K562 (cell line): ENCODE measurements at regions not wholly inside any gene's neighbourhood (a gene's known extent, or its start where the extent isn't known, plus 50 kb on each side); places are given as distances from the start of the nearest gene placed in this dataset.

Experiments used
- CEBPB ChIP-seq: fragments of 450-650 bp; IDR thresholded peaks from 2 replicates; pipeline ENCODE4 v1.6.1; 2016; ENCODE audit warnings: missing genetic modification characterization, missing compliant biosample characterization
- POLR2A ChIP-seq: fragments of 450-650 bp; conservative IDR thresholded peaks from 2 replicates; pipeline ENCODE4 v1.6.1; 2016
- RFX5 ChIP-seq: IDR thresholded peaks from 2 replicates; pipeline ENCODE4 v1.6.1; 2011; ENCODE audit warnings: low read depth, mild to moderate bottlenecking, improper control_type of control experiment, low read length
- ZKSCAN1 ChIP-seq: fragments of 150-350 bp; IDR thresholded peaks from 2 replicates; pipeline ENCODE4 v1.6.1; 2016; ENCODE audit warnings: low read depth, low read length
- ZNF232 ChIP-seq: sonication (generic); formaldehyde crosslinking; IDR thresholded peaks from 2 replicates; pipeline ENCODE4 v1.8.0; 2022; ENCODE audit warnings: mild to moderate bottlenecking, missing genetic modification reagents
- TF ChIP-seq, protein P1 (sequence below), 3 experiments: IDR thresholded peaks in 2 of 3; conservative IDR thresholded peaks in 1 of 3; 2 replicates each; pipeline ENCODE4 v1.5.1; 2011 to 2012; ENCODE audit warnings: low read length in 3 of 3, mild to moderate bottlenecking in 3 of 3, control low read depth in 2 of 3, improper control_type of control experiment in 1 of 3, inconsistent platforms in 1 of 3, low read depth in 1 of 3, mixed read lengths in 1 of 3, moderate library complexity in 1 of 3; ENCODE audit not compliant: insufficient read depth in 2 of 3
- TF ChIP-seq, protein P2 (sequence below): sonication (generic); formaldehyde crosslinking; IDR thresholded peaks from 2 replicates; pipeline ENCODE4 v1.9.0; 2022; ENCODE audit warnings: mild to moderate bottlenecking, missing genetic modification reagents

DNA sequence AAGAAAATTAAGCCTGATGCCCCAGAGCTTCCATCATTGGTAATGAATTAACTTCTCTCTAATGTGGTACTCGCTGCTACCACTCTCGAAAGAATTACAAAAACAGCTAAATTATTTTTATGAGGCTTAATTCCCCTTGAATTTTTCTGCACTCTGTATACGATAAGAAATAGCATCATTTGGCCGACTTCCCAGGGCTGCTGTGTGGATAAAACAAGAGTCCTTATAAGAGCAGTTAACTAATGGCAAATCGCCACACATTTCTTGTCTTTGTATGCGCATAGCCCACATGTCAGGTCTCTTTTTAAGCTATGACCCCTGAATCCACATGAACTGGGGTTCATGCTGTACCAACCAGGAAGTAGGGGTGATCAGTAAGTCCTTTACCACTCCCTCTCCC lies 668.4 kb downstream of the TMEM182 start:
- TF ChIP-seq, protein P1, sequence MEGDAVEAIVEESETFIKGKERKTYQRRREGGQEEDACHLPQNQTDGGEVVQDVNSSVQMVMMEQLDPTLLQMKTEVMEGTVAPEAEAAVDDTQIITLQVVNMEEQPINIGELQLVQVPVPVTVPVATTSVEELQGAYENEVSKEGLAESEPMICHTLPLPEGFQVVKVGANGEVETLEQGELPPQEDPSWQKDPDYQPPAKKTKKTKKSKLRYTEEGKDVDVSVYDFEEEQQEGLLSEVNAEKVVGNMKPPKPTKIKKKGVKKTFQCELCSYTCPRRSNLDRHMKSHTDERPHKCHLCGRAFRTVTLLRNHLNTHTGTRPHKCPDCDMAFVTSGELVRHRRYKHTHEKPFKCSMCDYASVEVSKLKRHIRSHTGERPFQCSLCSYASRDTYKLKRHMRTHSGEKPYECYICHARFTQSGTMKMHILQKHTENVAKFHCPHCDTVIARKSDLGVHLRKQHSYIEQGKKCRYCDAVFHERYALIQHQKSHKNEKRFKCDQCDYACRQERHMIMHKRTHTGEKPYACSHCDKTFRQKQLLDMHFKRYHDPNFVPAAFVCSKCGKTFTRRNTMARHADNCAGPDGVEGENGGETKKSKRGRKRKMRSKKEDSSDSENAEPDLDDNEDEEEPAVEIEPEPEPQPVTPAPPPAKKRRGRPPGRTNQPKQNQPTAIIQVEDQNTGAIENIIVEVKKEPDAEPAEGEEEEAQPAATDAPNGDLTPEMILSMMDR (IDR thresholded peaks at IDR 0.05 in 2 of 3, conservative IDR thresholded peaks at IDR 0.05 in 1 of 3; ENCODE audit: insufficient read depth in 2 of 3, low read depth in 1 of 3, low read length in 3 of 3) = no peak
- TF ChIP-seq CEBPB (tag) (no peak), POLR2A (no peak), ZKSCAN1 (no peak), ZNF232 (CRISPR knock-in tag) (no peak), RFX5 (no peak)
- TF ChIP-seq, protein P2, sequence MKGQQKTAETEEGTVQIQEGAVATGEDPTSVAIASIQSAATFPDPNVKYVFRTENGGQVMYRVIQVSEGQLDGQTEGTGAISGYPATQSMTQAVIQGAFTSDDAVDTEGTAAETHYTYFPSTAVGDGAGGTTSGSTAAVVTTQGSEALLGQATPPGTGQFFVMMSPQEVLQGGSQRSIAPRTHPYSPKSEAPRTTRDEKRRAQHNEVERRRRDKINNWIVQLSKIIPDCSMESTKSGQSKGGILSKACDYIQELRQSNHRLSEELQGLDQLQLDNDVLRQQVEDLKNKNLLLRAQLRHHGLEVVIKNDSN (CRISPR knock-in tag) = no peak
